ENCODE measurements at regions not wholly inside any gene's neighbourhood (a gene's known extent, or its start where the extent isn't known, plus 50 kb on each side); places are given as distances from the start of the nearest gene placed in this dataset.

GRCh38 chr9:74303945-74304344 lies 193.2 kb upstream of the RORB start:
- Histone ChIP-seq H3K36me3 (ENCODE audit: insufficient read depth, low read length) (no peaks in the 10 kb centered on the region), H3K27me3 (ENCODE audit: insufficient read depth, low read length, poor library complexity, severe bottlenecking) (no peaks in the 10 kb centered on the region), H3K9ac (ENCODE audit: low read depth, low read length, poor library complexity, severe bottlenecking) (no peak overlapping the region), H3K4me2 (ENCODE audit: low read depth, low read length, poor library complexity, severe bottlenecking) (no peak overlapping the region), H4K20me1 (ENCODE audit: insufficient read depth, low read length, poor library complexity, severe bottlenecking) (no peaks in the 10 kb centered on the region), H3K4me1 (ENCODE audit: insufficient read depth, low read length, poor library complexity, severe bottlenecking) (no peaks in the 10 kb centered on the region), H2AFZ (ENCODE audit: low read length) (no peak overlapping the region), H3K4me3 (ENCODE audit: low read length, poor library complexity, severe bottlenecking) (no peak overlapping the region), H3K9me2 (replicated peaks; ENCODE audit: low read depth, low read length) (no peaks in the 10 kb centered on the region), H3K79me2 (ENCODE audit: insufficient read depth, low read length) (no peaks in the 10 kb centered on the region), H3K9me3 (ENCODE audit: insufficient read depth, low read depth, low read length) (no peaks in the 10 kb centered on the region), H3F3A (ENCODE audit: low read depth) (no peaks in the 10 kb centered on the region)
- TF ChIP-seq EZH2phosphoT487 (IDR thresholded peaks at IDR 0.05; ENCODE audit: borderline replicate concordance): no peak
- no peak for TF ChIP-seq CTCF (conservative IDR thresholded peaks at IDR 0.05; ENCODE audit: low read length)

GRCh38 chr9:74304598-74304997 lies 192.5 kb upstream of the RORB start:
- no peaks in the 10 kb centered on the region for H3K79me2 ChIP-seq (ENCODE audit: insufficient read depth, low read length)
- no peak overlapping the region for H2AFZ ChIP-seq (ENCODE audit: low read length)
- H3K9me2 ChIP-seq (replicated peaks; ENCODE audit: low read depth, low read length): no peaks in the 10 kb centered on the region
- H3F3A ChIP-seq (ENCODE audit: low read depth): no peaks in the 10 kb centered on the region
- no peak overlapping the region for H3K9ac ChIP-seq (ENCODE audit: low read depth, low read length, poor library complexity, severe bottlenecking)
- H3K27me3 ChIP-seq (ENCODE audit: insufficient read depth, low read length, poor library complexity, severe bottlenecking): no peaks in the 10 kb centered on the region
- H3K36me3 ChIP-seq (ENCODE audit: insufficient read depth, low read length): no peaks in the 10 kb centered on the region
- no peaks in the 10 kb centered on the region for H3K4me1 ChIP-seq (ENCODE audit: insufficient read depth, low read length, poor library complexity, severe bottlenecking)
- H3K9me3 ChIP-seq (ENCODE audit: insufficient read depth, low read depth, low read length): no peaks in the 10 kb centered on the region
- H4K20me1 ChIP-seq (ENCODE audit: insufficient read depth, low read length, poor library complexity, severe bottlenecking): no peaks in the 10 kb centered on the region
- H3K4me3 ChIP-seq (ENCODE audit: low read length, poor library complexity, severe bottlenecking): no peak overlapping the region
- TF ChIP-seq EZH2phosphoT487 (IDR thresholded peaks at IDR 0.05; ENCODE audit: borderline replicate concordance): no peak
- TF ChIP-seq CTCF (conservative IDR thresholded peaks at IDR 0.05; ENCODE audit: low read length): no peak
- H3K4me2 ChIP-seq (ENCODE audit: low read depth, low read length, poor library complexity, severe bottlenecking): no peak overlapping the region

GRCh38 chr9:74309654-74310053 lies 187.5 kb upstream of the RORB start:
- H3K9me3 ChIP-seq (ENCODE audit: insufficient read depth, low read depth, low read length): no peaks in the 10 kb centered on the region; the same call in 1 of the 2 replicates
- H2AFZ ChIP-seq (ENCODE audit: low read length): no peak overlapping the region
- H3K79me2 ChIP-seq (ENCODE audit: insufficient read depth, low read length): no peaks in the 10 kb centered on the region
- no peak overlapping the region for H3K4me3 ChIP-seq (ENCODE audit: low read length, poor library complexity, severe bottlenecking)
- H3K4me2 ChIP-seq (ENCODE audit: low read depth, low read length, poor library complexity, severe bottlenecking): no peak overlapping the region
- no peaks in the 10 kb centered on the region for H3K36me3 ChIP-seq (ENCODE audit: insufficient read depth, low read length)
- no peaks in the 10 kb centered on the region for H3K4me1 ChIP-seq (ENCODE audit: insufficient read depth, low read length, poor library complexity, severe bottlenecking)
- H3K27me3 ChIP-seq (ENCODE audit: insufficient read depth, low read length, poor library complexity, severe bottlenecking): no peaks in the 10 kb centered on the region
- H3K9me2 ChIP-seq (replicated peaks; ENCODE audit: low read depth, low read length): no peaks in the 10 kb centered on the region
- TF ChIP-seq CTCF (conservative IDR thresholded peaks at IDR 0.05; ENCODE audit: low read length): peak; percentile 79
- no peak for TF ChIP-seq EZH2phosphoT487 (IDR thresholded peaks at IDR 0.05; ENCODE audit: borderline replicate concordance)
- no peak overlapping the region for H3K9ac ChIP-seq (ENCODE audit: low read depth, low read length, poor library complexity, severe bottlenecking)
- no peaks in the 10 kb centered on the region for H4K20me1 ChIP-seq (ENCODE audit: insufficient read depth, low read length, poor library complexity, severe bottlenecking)
- H3F3A ChIP-seq (ENCODE audit: low read depth): no peaks in the 10 kb centered on the region

All from Loucy (cell line).